ENCODE measurements at regions not wholly inside any gene's neighbourhood (a gene's known extent, or its start where the extent isn't known, plus 50 kb on each side); places are given as distances from the start of the nearest gene placed in this dataset.

GRCh38 chr7:24432677-24433076 is 140.6 kb upstream of the PALS2 start:
- TF ChIP-seq POLR2A (IDR thresholded peaks at IDR 0.05) (no peak), CTCF (IDR thresholded peaks at IDR 0.05) (no peak), EP300 (IDR thresholded peaks at IDR 0.05) (no peak)

Measured in ovary (tissue), 3 donors.